HCT116 (cell line): ENCODE measurements at regions not wholly inside any gene's neighbourhood (a gene's known extent, or its start where the extent isn't known, plus 50 kb on each side); places are given as distances from the start of the nearest gene placed in this dataset.

Experiments
- EZH2 ChIP-seq: fragments of 200-600 bp; sonication (generic); IDR thresholded peaks from 2 replicates; pipeline ENCODE4 v1.6.1; 2017; ENCODE audit warnings: antibody characterized with exemption, mixed run types
- JUND ChIP-seq: IDR thresholded peaks from 2 replicates; pipeline ENCODE4 v1.6.1; 2012
- MAX ChIP-seq: IDR thresholded peaks from 2 replicates; pipeline ENCODE4 v1.6.1; 2012
- POLR2A ChIP-seq: IDR thresholded peaks from 2 replicates; pipeline ENCODE4 v1.7.0; 2011; ENCODE audit warnings: borderline replicate concordance; ENCODE audit not compliant: insufficient read depth, insufficient read length; ENCODE audit errors: extremely low read depth
- POLR2AphosphoS5 ChIP-seq: IDR thresholded peaks from 2 replicates; pipeline ENCODE4 v1.6.1; 2011; ENCODE audit warnings: mild to moderate bottlenecking, low read depth, low read length, moderate library complexity
- REST ChIP-seq: IDR thresholded peaks from 2 replicates; pipeline ENCODE4 v1.6.1; 2012; ENCODE audit warnings: low read depth
- SIN3A ChIP-seq: IDR thresholded peaks from 2 replicates; pipeline ENCODE4 v1.6.1; 2012; ENCODE audit warnings: low read depth
- SP1 ChIP-seq: IDR thresholded peaks from 2 replicates; pipeline ENCODE4 v1.6.1; 2012; ENCODE audit warnings: low read depth
- YY1 ChIP-seq: IDR thresholded peaks from 2 replicates; pipeline ENCODE4 v1.6.1; 2011; ENCODE audit warnings: low read length, low read depth, moderate library complexity, mild to moderate bottlenecking; ENCODE audit not compliant: insufficient replicate concordance; ENCODE audit errors: extremely low read depth
- ZNF274 ChIP-seq: fragments of 200-500 bp; sonication (Bioruptor generic); IDR thresholded peaks from 2 replicates; pipeline ENCODE4 v1.6.1; 2014; ENCODE audit warnings: mild to moderate bottlenecking, low read depth, low read length, inconsistent platforms
- TF ChIP-seq, protein P1 (sequence below), 3 experiments: fragments of 200-600 bp in 1 of 3; sonication (generic) in 1 of 3; IDR thresholded peaks in 2 of 3; conservative IDR thresholded peaks in 1 of 3; 2 replicates each; pipeline ENCODE4 v1.5.1; 2012 to 2017; ENCODE audit warnings: low read depth in 2 of 3, low read length in 2 of 3, antibody characterized with exemption in 1 of 3, borderline replicate concordance in 1 of 3, control low read depth in 1 of 3, mild to moderate bottlenecking in 1 of 3, mixed read lengths in 1 of 3, mixed run types in 1 of 3, moderate library complexity in 1 of 3; ENCODE audit not compliant: insufficient read depth in 1 of 3

GRCh38 chr15:69910514-69910913, 187.2 kb downstream of the TLE3 start:
- no peak for TF ChIP-seq REST
- TF ChIP-seq, protein P1, sequence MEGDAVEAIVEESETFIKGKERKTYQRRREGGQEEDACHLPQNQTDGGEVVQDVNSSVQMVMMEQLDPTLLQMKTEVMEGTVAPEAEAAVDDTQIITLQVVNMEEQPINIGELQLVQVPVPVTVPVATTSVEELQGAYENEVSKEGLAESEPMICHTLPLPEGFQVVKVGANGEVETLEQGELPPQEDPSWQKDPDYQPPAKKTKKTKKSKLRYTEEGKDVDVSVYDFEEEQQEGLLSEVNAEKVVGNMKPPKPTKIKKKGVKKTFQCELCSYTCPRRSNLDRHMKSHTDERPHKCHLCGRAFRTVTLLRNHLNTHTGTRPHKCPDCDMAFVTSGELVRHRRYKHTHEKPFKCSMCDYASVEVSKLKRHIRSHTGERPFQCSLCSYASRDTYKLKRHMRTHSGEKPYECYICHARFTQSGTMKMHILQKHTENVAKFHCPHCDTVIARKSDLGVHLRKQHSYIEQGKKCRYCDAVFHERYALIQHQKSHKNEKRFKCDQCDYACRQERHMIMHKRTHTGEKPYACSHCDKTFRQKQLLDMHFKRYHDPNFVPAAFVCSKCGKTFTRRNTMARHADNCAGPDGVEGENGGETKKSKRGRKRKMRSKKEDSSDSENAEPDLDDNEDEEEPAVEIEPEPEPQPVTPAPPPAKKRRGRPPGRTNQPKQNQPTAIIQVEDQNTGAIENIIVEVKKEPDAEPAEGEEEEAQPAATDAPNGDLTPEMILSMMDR (IDR thresholded peaks at IDR 0.05 in 2 of 3, conservative IDR thresholded peaks at IDR 0.05 in 1 of 3; ENCODE audit: borderline replicate concordance in 1 of 3, insufficient read depth in 1 of 3, low read depth in 2 of 3, low read length in 2 of 3): no peak
- TF ChIP-seq EZH2: no peak
- no peak for TF ChIP-seq POLR2AphosphoS5
- TF ChIP-seq POLR2A: no peak
- TF ChIP-seq YY1: no peak
- no peak for TF ChIP-seq SP1
- TF ChIP-seq ZNF274: no peak
- no peak for TF ChIP-seq MAX
- TF ChIP-seq JUND: no peak
- no peak for TF ChIP-seq SIN3A
